ENCODE measurements at regions not wholly inside any gene's neighbourhood (a gene's known extent, or its start where the extent isn't known, plus 50 kb on each side); places are given as distances from the start of the nearest gene placed in this dataset.

GRCh38 chr6:105598264-105598663 is 195.4 kb upstream of the PREP start:
- no peak for TF ChIP-seq CTCF (IDR thresholded peaks at IDR 0.05; ENCODE audit: insufficient read depth, low read length, poor library complexity, severe bottlenecking)
- TF ChIP-seq EZH2phosphoT487 (conservative IDR thresholded peaks at IDR 0.05; ENCODE audit: low read length) = no peak
